ENCODE measurements at regions not wholly inside any gene's neighbourhood (a gene's known extent, or its start where the extent isn't known, plus 50 kb on each side); places are given as distances from the start of the nearest gene placed in this dataset.

DNA sequence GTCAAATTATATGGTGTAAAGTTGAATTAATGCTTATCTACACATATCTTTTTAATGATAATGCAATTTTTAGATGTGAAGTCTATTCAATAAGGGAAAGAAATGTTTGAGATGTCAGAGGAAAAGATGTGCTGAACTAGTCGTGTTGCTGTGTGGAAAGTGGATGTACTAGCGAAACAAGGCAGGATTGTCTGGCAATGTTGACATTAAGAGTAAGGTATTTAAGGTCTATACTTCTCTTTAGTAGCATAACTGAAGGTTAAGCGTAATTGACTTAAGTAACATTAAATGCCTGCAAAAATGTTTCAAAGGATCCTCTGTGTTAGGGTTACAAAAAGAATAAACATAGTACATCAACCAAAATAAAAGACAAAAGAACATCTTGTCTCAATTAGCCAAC lies 787.3 kb upstream of the KLHL1 start:
- H3K4me3 ChIP-seq (replicated peaks in 1 of 2; ENCODE audit: low read depth in 2 of 2, low read length in 2 of 2): no peak overlapping the region
- TF ChIP-seq, protein P1, sequence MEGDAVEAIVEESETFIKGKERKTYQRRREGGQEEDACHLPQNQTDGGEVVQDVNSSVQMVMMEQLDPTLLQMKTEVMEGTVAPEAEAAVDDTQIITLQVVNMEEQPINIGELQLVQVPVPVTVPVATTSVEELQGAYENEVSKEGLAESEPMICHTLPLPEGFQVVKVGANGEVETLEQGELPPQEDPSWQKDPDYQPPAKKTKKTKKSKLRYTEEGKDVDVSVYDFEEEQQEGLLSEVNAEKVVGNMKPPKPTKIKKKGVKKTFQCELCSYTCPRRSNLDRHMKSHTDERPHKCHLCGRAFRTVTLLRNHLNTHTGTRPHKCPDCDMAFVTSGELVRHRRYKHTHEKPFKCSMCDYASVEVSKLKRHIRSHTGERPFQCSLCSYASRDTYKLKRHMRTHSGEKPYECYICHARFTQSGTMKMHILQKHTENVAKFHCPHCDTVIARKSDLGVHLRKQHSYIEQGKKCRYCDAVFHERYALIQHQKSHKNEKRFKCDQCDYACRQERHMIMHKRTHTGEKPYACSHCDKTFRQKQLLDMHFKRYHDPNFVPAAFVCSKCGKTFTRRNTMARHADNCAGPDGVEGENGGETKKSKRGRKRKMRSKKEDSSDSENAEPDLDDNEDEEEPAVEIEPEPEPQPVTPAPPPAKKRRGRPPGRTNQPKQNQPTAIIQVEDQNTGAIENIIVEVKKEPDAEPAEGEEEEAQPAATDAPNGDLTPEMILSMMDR (IDR thresholded peaks at IDR 0.05; ENCODE audit: low read depth, low read length): no peak
- DNase-seq (ENCODE audit: low read depth in 2 of 2): no peak

DNA sequence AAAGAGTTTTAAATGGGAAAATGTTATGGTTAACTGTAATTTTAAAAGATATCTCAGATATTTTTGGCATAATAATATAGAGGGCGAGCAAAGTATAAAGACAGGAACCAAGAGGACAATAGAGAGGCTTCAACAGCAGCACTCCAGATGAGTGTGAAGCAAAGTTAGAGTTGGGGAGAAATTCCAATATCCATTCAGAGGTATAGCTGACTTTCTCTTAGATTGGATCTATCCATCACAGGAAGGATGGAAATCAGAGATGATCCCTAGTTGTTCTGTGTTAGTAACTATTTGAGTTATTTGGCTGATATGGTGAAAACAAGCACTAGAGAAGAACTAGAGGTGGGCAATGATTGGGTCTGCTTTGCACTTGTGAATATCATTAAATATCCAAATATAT lies 786.0 kb upstream of the KLHL1 start:
- TF ChIP-seq, protein P1 (IDR thresholded peaks at IDR 0.05; ENCODE audit: low read depth, low read length): no peak
- H3K4me3 ChIP-seq (replicated peaks in 1 of 2; ENCODE audit: low read depth in 2 of 2, low read length in 2 of 2): no peak overlapping the region
- DNase-seq (ENCODE audit: low read depth in 2 of 2): no peak

DNA sequence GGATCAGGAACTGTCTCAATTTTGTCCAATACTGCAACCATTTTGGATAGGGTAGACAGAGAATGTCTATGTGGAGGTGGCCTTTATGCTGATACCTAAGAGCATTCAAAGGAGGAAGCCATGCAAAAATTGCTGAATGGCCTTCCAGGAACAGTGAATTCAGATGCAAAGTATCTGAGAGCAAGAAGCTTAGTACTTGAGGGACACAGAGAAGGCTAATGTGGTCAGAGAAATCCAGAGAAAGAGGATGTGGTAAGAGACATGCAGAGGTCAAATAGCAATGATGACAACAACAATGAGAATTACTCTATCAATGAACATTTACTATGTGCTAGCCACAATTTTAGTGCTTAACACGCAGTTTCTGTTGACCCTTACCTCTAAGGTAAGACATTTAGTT lies 785.6 kb upstream of the KLHL1 start:
- no peak overlapping the region for H3K4me3 ChIP-seq (replicated peaks in 1 of 2; ENCODE audit: low read depth in 2 of 2, low read length in 2 of 2)
- no peak for DNase-seq (ENCODE audit: low read depth in 2 of 2)
- TF ChIP-seq, protein P1 (IDR thresholded peaks at IDR 0.05; ENCODE audit: low read depth, low read length): no peak

DNA sequence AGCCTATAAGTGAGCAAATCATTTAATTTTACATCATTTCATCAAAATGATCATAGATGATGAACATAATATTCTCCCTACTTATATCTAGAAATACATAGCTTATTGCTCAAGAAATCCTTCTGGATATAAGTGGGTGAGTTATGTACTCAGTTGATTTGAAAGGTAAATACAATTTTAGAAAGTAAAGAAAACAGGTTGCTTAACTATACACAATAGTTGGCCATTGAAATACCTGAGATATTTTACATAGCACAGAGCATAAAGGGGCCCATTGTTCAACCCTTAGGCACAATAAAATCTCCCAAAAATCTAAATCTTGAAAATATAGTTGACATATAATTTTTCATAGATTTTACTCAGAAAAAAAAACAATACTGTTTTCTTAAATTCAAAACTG lies 782.0 kb upstream of the KLHL1 start:
- no peak for DNase-seq (ENCODE audit: low read depth in 2 of 2)
- H3K4me3 ChIP-seq (replicated peaks in 1 of 2; ENCODE audit: low read depth in 2 of 2, low read length in 2 of 2): no peak overlapping the region
- TF ChIP-seq, protein P1 (IDR thresholded peaks at IDR 0.05; ENCODE audit: low read depth, low read length): no peak

DNA sequence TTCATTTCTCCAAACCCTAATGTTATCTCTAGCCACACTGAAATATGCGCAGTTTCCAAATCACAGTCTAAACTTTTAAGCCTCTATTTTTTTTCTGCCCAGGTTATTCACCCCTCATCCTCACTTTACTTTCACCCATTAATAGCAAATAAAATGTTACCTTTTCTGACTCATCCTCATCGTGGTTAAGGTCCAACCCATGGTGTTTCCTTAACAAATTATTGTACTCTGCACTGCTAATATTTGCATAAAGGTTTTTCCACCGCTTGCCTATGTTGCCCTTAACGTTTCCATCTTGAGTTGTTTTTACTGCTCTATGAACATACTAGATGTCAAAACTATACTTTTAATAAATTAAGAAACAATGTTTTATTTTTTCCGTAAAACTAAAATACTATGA lies 780.9 kb upstream of the KLHL1 start:
- TF ChIP-seq, protein P1 (IDR thresholded peaks at IDR 0.05; ENCODE audit: low read depth, low read length): no peak
- no peak overlapping the region for H3K4me3 ChIP-seq (replicated peaks in 1 of 2; ENCODE audit: low read depth in 2 of 2, low read length in 2 of 2)
- no peak for DNase-seq (ENCODE audit: low read depth in 2 of 2)

DNA sequence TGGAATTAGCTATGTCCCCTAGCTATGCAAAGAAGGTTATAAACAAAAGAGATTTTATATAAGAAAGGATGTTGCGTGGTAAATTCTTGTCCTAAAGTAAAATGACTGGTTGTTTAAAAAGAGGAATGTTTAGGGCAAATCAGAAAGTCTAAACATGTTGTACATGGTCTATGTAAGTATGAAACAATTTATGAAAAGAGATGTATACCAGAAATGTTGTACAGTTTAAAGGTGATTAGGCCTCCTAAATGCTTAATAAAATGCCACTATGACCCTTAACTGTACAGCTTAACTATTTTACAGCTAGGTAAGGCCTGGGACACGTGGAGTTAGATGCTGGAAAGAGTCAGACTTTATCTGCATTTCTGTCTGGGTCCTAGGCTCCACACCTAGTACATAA lies 775.9 kb upstream of the KLHL1 start:
- TF ChIP-seq, protein P1 (IDR thresholded peaks at IDR 0.05; ENCODE audit: low read depth, low read length): no peak
- no peak overlapping the region for H3K4me3 ChIP-seq (replicated peaks in 1 of 2; ENCODE audit: low read depth in 2 of 2, low read length in 2 of 2)

DNA sequence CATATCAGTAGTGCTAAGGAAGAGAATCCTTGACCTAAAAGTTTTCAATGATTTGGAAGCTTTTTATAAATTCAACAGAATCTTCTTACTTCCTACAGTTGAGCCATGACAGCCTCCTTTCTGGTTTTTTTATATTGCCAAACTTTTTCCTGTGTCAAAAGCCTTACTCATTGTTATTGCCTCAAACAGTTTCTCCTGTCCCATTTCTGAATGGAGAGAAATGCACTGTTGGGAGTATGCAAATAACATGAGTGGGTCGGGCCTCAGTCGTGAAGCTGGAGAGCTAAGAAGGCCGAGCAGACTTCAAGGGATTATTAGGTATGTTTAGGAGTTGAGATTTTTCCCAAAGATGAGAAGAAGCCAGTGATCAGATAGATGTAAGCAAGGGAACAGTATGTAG lies 766.4 kb upstream of the KLHL1 start:
- TF ChIP-seq, protein P1 (IDR thresholded peaks at IDR 0.05; ENCODE audit: low read depth, low read length): no peak
- no peak for DNase-seq (ENCODE audit: low read depth in 2 of 2)

More for the DNA sequence above, 775.9 kb upstream of the KLHL1 start:
- DNase-seq (ENCODE audit: low read depth in 2 of 2): no peak

More for the DNA sequence above, 766.4 kb upstream of the KLHL1 start:
- H3K4me3 ChIP-seq (replicated peaks in 1 of 2; ENCODE audit: low read depth in 2 of 2, low read length in 2 of 2): no peak overlapping the region
